Fibroblast of peridontal ligament (primary cell): ENCODE measurements at regions not wholly inside any gene's neighbourhood (a gene's known extent, or its start where the extent isn't known, plus 50 kb on each side); places are given as distances from the start of the nearest gene placed in this dataset.
A peak's percentile ranks its signal among the peaks of the same experiment; 100 is the strongest.

Experiments
- DNase-seq: peaks from one replicate; pipeline ENCODE4 v3.0.0-alpha.2; 2010; ENCODE audit errors: extremely low read depth

DNA sequence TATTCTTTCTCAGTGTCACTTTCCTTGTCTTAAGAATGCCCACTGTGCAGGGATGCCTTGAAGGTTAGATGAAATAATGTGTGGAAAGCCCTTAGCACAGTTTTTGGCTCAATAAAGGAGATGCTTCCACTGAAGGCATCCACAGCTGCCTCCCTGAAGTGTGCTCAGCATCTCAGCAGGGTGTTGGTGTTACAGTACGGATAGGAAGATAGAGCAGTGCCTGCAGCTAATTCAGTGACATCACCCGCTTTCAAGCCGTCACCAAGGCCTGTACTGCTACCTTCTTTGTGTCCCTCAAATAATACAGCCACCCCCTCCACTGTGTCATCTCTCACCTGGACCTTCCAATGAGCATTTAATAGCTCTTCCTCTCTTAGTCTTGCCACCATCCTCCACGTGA lies 59.0 kb downstream of the NDUFS5 start:
- DNase-seq, result no peak

GRCh38 chr1:39086386-39086785 lies 60.2 kb downstream of the NDUFS5 start:
- peak; percentile 12 for DNase-seq

DNA sequence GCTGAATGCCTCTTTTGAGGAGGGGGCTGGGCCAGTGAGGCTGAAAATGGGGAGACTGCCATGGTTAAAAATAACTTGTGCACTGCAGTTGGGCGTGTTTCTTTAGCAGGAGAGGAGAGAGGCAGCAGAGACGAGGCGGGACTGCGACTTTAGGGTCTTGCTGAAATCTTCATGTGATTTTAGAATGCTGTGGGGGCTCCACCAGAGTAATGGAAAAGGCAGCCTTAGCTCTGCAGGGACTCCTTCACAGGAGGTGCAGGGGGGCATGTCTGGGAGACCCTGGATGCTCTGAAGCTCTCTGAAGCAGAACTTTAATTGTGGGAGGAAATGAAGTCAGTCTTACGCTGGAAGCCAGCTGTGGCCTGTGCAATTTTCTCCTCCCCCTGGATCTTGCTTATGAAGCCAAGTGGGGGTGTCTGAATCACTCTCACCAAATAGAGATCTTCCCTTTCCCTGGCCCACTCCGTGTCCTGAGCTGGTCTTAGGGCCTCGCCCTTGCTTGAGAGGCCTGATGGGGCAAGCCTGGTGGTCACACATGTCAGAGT lies 60.8 kb downstream of the NDUFS5 start:
- DNase-seq, result peak; percentile 86

GRCh38 chr1:39087435-39087834 lies 61.3 kb downstream of the NDUFS5 start:
- no peak for DNase-seq

DNA sequence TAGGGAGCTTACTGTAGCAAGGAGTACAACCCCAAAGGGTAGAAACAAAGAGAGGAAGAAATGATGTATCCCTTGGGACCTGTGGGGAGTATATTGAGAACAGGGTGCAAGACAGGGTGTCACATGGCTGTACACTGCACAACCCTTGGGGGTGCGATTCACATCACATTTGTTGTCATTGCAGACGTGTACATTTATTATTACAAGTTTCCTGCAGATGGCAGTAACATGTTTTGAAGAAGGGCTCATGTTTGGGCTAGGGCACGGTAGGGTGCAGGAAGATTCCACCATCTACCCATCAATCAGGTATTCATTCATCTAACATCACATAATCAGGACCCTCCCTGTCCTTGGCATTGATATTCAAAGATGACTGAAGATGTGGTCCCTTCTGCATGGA lies 62.5 kb downstream of the NDUFS5 start:
- no peak for DNase-seq

DNA sequence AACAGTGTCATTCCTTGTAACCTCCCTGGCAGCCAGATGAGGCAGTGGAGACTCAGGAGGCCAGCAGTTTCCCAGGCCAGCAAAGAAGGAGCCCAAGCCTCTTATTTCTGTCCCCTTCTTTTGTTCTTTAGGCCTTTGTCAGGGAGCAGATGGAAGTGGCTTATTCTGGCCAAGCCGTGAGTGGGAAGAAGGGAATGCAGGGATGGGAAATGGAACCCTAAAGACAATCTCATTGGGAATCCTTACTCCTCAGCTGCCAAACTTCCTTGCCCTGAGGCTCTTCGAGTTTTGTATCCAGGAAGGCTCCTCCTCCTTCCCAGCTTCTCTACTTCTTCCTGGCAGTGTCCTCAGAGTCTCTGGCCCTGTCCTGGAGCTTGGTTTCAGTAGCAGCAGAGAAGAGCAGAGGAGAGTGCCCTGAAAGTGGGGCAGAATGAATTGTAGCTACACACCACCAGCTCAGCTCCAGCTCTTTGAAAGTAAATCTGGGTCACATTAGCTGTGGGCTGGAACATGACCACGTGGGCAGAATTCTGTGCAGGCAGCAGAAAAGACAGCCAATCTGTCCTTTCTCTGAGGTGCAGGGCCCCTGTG lies 63.9 kb downstream of the NDUFS5 start:
- peak; percentile 62 for DNase-seq

DNA sequence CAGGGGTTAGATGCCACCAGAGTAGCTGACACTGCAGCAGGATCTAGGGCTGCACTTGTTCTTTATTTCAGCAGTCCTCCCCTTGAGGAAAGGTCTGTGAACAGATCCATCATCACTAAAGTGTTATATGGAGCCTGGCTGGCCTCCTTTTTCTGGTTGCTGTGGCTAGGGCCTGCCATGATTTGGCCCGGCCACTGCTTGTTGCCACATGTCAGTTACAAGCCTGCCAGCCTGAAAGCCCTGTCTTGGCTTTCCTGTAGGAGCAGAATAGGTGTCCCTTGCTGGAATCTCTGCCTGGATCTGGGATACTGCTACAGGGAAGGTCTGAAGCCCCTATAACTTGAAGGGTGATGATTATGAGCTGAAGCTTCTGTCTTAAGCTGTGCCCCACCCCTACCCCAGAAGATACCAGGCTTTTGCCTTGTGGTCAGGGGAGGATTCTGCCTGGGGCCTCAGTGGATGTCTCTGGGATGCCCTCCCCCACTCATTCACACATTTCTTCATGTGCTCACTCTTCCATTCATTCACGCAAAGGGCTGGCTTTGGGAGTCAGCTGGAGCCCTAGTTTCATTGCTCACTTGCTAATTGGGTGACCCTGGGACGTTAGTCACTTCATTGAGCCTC lies 64.7 kb downstream of the NDUFS5 start:
- DNase-seq, result no peak

GRCh38 chr1:39091845-39092645 lies 65.9 kb downstream of the NDUFS5 start:
- DNase-seq, result peak; percentile 90

DNA sequence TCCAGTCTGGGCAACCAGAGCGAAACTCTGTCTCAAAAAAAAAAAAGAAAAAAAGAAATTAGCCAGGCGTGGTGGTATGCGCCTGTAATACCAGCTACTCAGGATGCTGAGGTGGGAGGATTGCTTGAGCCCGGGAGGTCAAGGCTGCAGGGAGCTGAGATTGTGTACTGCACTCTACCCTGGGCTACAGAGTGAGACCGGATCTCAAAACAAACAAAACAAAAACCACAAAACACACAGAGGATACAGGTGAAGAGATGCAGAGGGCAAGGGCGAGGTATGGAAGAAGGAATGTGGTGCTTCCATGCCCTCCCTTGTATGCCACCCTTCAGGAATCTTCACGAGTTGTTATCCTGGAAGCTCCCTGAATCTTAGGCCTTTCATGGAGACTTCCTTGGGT lies 68.5 kb downstream of the NDUFS5 start:
- DNase-seq, result no peak

- DNase-seq, result peak; percentile 97
Observed at GRCh38 chr1:39098546-39099250, 72.5 kb downstream of the NDUFS5 start.

GRCh38 chr1:39102537-39103327 lies 76.6 kb downstream of the NDUFS5 start:
- DNase-seq, result peak; percentile 86

DNA sequence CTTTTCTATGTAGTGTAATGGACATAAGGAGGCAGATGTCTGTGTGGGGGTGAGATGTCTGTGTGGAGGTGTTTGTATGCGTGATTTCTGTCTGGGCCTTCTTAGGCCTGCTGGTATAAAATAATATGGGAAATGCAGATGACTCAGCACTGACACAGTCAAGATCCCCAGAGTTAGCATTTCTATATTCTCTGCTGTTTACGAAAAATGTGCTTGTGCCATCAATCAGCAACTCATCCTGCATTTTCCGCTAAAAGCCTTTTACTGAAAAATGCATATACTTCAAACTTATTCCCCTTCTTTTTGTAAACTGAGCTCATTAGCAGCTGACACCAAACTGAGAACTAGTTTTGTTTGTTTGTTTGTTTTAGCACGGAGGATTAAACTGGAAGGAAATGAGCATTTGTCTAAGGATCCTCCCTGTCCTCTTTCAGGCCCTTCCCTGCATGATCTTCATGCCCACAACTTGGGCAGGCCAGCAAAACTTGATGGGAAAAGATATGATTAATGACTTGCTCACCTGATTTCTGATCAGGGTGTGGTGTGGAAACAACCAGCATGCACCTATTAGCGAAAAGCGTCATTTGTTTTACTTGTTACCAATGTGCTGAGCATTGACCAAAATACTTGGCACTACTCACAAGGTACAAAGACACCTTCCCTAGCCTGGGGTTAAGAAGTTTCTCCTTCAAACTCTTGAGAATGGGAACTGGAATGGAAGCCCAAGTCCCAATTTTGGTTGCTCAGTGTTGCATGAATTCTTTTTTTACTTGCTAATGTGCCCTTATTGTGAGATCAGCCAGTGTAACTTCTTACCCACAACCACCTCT lies 77.4 kb downstream of the NDUFS5 start:
- peak; percentile 66 for DNase-seq

DNA sequence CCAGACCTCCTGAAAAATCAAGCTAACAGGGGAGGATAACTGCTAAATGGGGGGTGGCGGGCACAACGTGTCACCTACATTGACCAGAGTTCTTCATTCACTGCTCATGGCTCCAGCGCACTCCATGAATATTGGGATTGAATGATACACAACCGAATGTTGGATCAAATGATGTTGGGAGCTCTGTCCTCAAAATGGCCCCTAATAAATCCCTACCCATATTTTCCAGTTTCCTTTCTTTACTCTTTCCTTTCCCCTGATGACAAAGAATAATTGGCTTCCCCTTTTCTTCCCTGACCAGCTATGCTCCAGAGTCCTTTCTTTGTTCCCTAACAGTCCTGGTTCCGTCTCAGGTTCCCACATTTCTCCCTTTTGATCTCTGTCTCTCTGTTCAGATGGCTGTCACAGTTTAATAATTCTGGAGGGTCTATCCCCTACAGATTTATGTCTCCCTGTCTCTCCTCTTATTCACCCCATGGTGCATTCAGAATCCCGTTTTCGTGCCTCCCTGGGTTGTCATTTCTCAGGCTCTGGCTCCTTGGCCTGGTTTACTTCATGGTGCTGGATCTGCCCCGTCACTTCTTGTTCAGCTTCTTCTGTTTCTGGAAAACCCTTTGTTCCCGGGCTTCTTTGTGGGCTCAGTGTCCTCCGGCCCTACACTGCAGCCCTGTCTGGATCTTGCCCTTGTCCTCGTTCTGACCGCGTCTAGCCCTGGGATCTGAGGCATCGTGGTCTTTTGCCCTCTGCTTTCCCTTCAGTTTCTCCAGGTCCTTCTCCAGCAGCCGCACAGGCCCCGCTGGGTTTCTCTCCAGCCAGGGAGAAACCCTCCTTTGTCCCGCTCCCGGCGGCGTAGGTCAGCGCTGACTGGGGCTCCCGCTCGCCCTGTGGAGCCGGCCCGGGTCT lies 78.3 kb downstream of the NDUFS5 start:
- peak; percentile 45 for DNase-seq

GRCh38 chr1:39105061-39105840 lies 79.1 kb downstream of the NDUFS5 start:
- peak; percentile 39 for DNase-seq

DNA sequence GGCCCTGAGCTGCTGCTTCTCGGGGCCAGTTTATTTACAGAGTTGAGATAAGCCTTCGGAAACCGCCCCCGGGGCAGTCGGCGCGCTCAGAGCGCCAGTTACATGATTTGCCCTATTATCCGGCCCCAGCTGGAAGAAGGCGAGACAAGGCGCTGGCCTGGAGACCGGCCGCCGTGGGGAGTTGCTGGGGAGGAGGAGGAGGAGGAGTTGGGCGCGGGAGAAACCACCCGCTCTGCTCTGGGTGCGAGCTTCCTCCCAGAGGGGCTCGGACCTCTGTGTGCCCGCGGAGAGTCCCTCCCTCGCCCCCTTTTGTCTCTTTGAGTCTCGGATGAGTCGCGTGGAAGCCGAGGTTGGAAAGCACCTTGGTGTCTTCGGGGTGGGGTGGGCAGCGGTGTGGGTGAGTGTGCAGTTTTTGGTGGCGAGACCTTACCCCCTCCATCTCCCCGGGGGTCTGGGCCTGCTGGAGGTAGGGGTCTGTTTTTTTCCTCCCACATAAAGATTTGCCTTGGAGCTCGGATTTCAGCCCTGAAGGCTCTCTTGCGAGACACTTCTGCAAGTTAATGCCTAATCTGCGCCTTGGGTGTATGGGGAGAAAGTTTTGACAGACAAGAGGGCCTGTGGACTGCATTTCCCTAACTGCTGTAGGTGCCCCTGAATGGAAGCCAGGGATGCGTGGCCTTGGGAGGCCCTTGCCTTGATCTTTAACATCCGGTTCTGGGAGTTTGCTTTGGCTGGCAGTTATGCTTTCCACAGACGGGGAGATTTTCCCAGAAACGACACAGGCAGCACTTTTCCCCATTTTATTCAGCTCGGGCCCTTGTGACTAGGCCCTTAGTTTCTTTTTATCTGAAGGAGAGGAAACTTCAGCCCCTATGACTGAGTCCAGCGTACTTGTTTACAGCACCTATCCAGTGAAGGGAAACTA lies 80.0 kb downstream of the NDUFS5 start:
- peak; percentile 47 for DNase-seq

DNA sequence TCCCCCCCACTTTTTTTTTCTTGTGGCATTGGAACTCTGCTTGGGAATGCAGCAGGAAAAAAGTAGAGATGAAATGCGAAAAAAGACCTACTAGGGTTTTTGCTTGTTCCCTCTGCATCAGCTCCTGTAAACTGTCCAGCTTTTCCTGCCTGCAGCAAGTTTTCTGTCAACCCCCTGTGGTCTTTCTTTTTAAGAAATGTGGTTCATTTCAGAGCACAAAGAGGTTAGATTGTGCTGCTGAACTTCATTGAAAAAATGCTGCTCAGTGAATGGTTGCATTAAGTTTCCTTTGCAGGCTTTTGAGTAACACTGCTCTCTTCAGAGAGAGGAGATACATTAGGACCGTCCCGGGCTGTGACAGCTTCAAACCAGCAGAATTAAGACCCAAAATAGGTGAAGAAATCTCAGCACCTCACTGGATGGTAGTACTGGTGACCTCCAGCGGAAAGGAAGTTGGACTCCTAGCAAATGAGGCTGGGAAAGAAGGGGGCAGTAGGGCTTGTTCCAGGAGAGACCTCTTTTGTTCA lies 80.7 kb downstream of the NDUFS5 start:
- no peak for DNase-seq
